Activated naive CD4-positive, alpha-beta T cell treated with anti-CD3 and anti-CD28 coated beads, Interleukin-2, amount 10 ng/mL, durations not matched to agents 7 days and 5 days (primary cell): ENCODE measurements at regions not wholly inside any gene's neighbourhood (a gene's known extent, or its start where the extent isn't known, plus 50 kb on each side); places are given as distances from the start of the nearest gene placed in this dataset.

Experiments
- CTCF ChIA-PET: fragments of 350-600 bp; sonication (Branson Sonifier 250); formaldehyde crosslinking; loops from one replicate; lab custom pipeline; 2021; ENCODE audit warnings: antibody characterized with exemption; lab: Charles Lee
- DNase-seq: peaks from one replicate; pipeline ENCODE4 v3.0.0-alpha.2; 2020
- H3K27ac Mint-ChIP-seq: one replicate; pipeline ENCODE4 v1.8.0; 2021; ENCODE audit warnings: mild to moderate bottlenecking, moderate library complexity, mixed read lengths
- H3K27me3 Mint-ChIP-seq: one replicate; pipeline ENCODE4 v1.8.0; 2021; ENCODE audit warnings: mild to moderate bottlenecking, mixed read lengths
- H3K36me3 Mint-ChIP-seq: one replicate; pipeline ENCODE4 v1.8.0; 2021; ENCODE audit warnings: mixed read lengths
- H3K4me1 Mint-ChIP-seq: one replicate; pipeline ENCODE4 v1.8.0; 2021; ENCODE audit warnings: mixed read lengths
- H3K4me3 Mint-ChIP-seq: one replicate; pipeline ENCODE4 v1.8.0; 2021; ENCODE audit warnings: mild to moderate bottlenecking, moderate library complexity, mixed read lengths
- H3K9me3 Mint-ChIP-seq: one replicate; pipeline ENCODE4 v1.8.0; 2021; ENCODE audit warnings: mixed read lengths

DNA sequence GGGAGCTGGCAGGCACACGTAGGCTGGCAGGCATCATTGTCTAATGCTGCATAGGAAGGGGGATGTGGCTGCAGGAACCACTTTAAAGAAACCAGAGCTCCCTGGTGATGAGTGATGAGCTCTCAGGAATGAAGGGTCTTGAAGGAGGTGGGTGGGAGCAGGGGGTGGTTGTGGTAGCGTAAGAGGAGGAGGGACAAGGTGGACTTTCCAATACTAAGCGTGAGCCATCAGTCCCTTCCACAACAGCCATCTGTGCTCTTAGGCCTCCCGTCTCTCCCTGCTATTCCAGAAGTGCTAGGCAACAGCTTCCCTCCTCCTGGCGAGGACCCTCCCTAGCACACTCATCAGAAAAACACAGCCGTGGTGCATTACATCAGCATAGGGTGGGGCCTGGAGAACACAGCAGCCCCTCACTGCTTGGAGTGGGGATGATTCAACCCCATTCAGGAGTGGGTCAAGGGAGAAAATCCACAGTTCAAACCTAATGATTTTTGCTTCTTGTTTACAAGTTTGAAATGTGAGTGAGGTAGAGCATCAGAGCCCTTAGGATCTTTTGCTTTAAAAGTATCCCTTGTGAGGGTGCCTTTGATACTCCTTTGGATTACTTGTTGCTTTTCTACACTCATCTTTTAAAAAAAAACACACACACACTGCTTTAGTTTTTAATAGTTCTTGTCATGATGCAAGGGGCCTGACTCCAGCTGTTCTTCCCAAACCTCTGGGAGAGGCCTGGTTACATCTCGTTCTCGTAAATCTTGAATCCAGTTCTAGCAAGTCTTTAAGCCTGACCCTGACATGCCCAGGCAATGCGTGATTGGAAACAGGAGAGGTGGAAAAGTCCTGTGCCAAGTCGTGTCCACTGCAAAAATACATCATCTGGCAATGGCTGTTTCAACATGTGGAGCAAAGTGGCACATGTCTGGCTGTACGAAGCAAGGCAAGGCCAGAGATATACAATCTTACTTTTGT lies 356.4 kb upstream of the DDHD1 start:
- H3K9me3 Mint-ChIP-seq: peaks cover 2% of the 10 kb centered on the region
- DNase-seq: no peak
- H3K27ac Mint-ChIP-seq: no peak overlapping the region

DNA sequence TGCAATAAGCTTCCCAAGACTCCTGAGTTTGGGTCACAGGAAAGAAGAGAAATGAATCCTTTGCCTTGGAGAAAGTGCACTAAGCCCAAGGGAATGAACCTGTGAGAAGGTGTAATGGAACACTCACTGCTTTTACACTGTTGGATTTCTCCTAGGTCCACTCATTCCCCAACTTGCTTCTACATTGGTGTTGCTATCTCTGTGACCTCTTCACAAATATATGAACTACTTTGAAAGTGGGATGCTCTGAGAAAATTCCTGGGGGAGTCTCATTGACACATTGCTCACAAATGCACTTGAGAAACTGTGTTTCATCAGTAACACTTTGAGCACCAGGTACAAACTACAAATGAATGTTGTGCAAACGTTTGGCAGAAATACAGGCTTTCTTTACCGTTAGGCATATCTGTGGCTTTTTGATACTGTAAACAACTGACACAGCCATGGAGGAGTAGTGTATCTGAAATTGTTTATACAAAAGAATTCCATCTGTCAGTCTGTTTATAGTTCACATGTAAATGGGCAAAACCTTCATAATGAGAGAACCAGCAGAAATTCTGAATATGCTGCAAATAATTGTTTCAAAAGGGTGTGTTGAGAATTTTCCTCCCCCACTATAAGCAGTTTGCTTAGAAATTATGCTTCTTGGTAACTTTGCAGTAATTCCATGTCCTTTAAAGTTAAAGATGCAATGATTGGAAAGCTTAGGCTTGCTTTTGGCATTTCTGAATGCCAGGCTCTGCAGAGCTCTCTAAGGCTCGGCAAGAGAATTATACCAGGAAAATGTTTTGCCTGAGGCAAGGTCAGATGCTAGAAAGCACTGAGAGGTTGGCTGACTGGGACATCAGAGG lies 348.5 kb upstream of the DDHD1 start:
- no peaks in the 10 kb centered on the region for H3K4me1 Mint-ChIP-seq
- H3K36me3 Mint-ChIP-seq: no peaks in the 10 kb centered on the region
- H3K9me3 Mint-ChIP-seq: peaks cover 10% of the 10 kb centered on the region
- H3K4me3 Mint-ChIP-seq: no peak overlapping the region
- H3K27me3 Mint-ChIP-seq: no peaks in the 10 kb centered on the region
- no peak for DNase-seq
- no peak overlapping the region for H3K27ac Mint-ChIP-seq
- CTCF ChIA-PET: no interaction called here

More for the DNA sequence above, 356.4 kb upstream of the DDHD1 start:
- H3K4me1 Mint-ChIP-seq: no peaks in the 10 kb centered on the region
- H3K27me3 Mint-ChIP-seq: no peaks in the 10 kb centered on the region
- H3K36me3 Mint-ChIP-seq: no peaks in the 10 kb centered on the region
- no peak overlapping the region for H3K4me3 Mint-ChIP-seq
- CTCF ChIA-PET: no interaction called here

DNA sequence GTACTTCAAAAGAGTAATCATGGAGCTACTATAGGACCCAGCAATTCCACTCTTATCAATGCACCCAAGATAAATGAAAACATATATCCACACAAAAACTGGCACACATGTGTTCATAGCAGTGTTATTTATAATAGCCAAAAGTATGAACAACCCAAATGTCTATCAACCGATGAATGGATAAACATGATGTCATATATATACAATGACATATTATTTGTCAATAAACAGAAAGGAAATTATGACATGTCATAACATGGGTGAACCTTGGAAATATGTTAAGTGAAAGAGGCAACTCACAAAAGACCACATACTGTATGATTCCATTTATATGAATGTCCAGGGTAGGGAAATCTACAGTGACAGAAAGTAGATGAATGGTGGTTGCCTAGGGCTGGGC lies 347.1 kb upstream of the DDHD1 start:
- Mint-ChIP-seq H3K27me3 (no peaks in the 10 kb centered on the region), H3K4me1 (no peaks in the 10 kb centered on the region), H3K27ac (no peak overlapping the region), H3K9me3 (peaks cover 10% of the 10 kb centered on the region), H3K4me3 (no peak overlapping the region), H3K36me3 (no peaks in the 10 kb centered on the region)
- CTCF ChIA-PET: no interaction called here
- no peak for DNase-seq

DNA sequence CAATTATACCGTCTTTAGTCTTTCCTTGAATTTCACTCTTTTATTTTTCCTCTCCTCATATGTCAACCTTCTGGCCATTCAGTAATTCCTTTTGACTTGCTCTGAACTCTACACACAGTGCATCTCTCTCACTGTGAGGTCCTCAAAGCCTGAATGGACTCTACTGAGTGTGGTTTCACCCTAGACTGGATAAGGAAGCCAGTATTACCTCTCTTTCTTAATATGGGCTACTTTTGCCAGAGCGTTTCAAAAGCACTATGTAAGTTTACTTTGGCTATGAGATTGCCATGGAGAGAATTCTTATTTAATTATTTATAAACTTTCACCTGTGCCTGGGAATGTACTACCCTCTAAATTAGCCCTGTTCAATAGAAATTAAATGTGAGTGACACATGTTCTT lies 343.5 kb upstream of the DDHD1 start:
- Mint-ChIP-seq H3K27ac (no peak overlapping the region), H3K27me3 (no peaks in the 10 kb centered on the region), H3K9me3 (no peaks in the 10 kb centered on the region), H3K36me3 (no peaks in the 10 kb centered on the region), H3K4me3 (no peak overlapping the region), H3K4me1 (no peaks in the 10 kb centered on the region)
- CTCF ChIA-PET: no interaction called here
- DNase-seq: no peak

DNA sequence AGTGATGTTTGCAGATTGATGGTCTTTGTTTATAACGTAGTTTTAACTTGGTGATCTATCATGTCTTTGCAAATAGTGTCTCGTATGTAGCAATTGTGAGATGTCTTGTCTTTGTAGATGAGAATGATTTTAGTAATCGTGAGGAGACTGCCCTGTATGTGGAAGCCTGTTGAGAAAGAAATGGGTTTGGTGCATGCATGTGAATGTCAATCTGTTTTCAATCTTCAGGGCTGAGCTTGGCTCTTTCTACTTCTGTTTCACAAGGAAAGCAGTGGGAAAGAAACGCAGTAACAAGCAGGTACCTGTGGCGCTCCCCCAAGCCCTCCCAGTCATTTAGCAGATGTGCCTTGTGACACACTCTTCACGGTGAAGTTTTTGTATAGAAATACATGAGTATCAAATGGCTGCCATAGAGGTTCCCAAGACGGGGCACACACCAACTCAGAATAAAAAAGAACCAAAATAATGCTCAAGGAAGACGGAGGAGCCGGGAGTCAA lies 342.8 kb upstream of the DDHD1 start:
- CTCF ChIA-PET: no interaction called here
- Mint-ChIP-seq H3K27me3 (no peaks in the 10 kb centered on the region), H3K36me3 (no peaks in the 10 kb centered on the region), H3K4me1 (no peaks in the 10 kb centered on the region), H3K27ac (no peak overlapping the region), H3K9me3 (no peaks in the 10 kb centered on the region), H3K4me3 (no peak overlapping the region)
- no peak for DNase-seq

DNA sequence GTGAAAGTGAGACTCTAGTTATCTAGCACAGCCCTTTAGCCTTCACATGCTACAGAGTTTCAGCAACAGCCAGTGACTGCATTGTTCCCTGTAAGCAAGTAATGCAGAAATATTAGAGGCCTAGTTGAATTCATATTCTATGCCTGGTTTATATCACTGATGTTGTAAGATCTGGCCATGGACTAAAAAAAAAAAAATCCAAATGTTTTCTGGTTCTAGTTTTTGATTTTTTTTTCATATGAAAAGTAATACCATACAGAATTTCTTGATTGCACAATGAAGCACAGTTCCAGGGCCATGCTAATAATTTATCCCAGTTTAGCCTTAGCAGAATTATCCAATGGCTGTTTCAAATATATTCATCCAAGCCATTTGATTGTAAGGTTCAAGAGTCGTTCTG lies 341.5 kb upstream of the DDHD1 start:
- Mint-ChIP-seq H3K36me3 (no peaks in the 10 kb centered on the region), H3K27ac (no peak overlapping the region), H3K4me3 (no peak overlapping the region), H3K9me3 (no peaks in the 10 kb centered on the region), H3K27me3 (no peaks in the 10 kb centered on the region), H3K4me1 (no peaks in the 10 kb centered on the region)
- no peak for DNase-seq
- CTCF ChIA-PET: no interaction called here

DNA sequence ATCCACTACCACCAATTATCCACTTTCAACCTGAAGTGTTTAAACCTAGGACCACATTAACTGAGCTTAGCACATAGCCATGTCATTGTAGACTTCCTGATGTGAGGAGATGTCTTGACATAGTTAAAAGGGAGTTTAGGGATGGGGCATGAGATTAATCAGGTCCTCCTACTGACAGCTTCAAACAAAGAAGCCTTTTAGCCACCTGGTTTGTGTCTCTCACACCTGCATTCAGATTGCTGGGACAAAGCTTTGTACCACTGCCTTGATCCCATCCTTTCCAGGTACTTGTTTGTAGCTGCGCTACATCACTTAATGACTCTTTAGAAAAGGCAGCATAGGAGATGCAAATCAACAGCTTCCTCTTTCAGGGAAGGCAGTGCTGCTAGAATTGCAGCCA lies 340.7 kb upstream of the DDHD1 start:
- Mint-ChIP-seq H3K36me3 (no peaks in the 10 kb centered on the region), H3K9me3 (no peaks in the 10 kb centered on the region), H3K4me1 (no peaks in the 10 kb centered on the region), H3K4me3 (no peak overlapping the region), H3K27me3 (no peaks in the 10 kb centered on the region), H3K27ac (no peak overlapping the region)
- DNase-seq: no peak
- CTCF ChIA-PET: interaction anchor here (0.6 kb wide), 1 partner anchor 224 kb away, joined by 3 read pairs; no protein-coding TSS in a partner anchor

DNA sequence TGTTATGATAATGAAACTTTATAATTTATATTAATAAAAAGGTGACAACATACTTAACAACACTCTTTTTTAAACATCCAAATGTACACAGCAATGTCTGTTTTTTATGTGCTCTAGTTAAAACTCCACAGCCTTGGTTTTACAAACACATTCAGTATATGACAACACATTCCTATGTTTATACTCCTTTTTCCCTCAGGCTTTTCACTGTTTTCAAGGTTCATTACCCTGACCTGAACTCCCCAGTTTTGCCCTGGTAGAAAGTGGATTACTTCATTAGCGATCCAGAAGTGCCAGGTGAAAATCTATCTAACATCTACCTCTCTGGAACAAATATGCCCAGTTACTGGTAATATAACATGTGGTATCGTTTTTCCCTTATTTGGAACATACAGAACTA lies 340.2 kb upstream of the DDHD1 start:
- DNase-seq: no peak
- Mint-ChIP-seq H3K36me3 (no peaks in the 10 kb centered on the region), H3K27ac (no peak overlapping the region), H3K27me3 (no peaks in the 10 kb centered on the region), H3K9me3 (no peaks in the 10 kb centered on the region), H3K4me1 (no peaks in the 10 kb centered on the region), H3K4me3 (no peak overlapping the region)
- CTCF ChIA-PET: interaction anchor here (0.6 kb wide), 1 partner anchor 224 kb away, joined by 3 read pairs; no protein-coding TSS in a partner anchor

DNA sequence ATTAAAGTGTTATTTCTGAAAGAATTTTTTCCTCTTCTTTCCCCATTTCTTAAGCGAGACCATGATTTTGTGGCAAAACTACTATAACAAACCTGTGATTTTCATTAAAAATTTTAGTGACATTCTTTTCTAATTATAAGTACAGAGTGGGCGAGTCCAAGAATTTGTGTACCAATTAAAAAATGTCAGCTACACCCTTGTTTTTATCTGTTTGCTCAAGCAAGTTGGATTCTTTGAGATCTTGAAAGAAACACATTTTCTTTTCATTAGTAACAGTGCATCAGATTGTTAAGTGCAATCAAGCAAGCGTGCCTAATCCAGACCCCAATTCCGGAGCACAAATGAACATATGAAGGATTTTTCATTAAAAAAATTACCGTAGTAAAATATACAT lies 338.8 kb upstream of the DDHD1 start:
- Mint-ChIP-seq H3K27me3 (no peaks in the 10 kb centered on the region), H3K4me1 (no peaks in the 10 kb centered on the region), H3K4me3 (no peak overlapping the region), H3K36me3 (no peaks in the 10 kb centered on the region), H3K27ac (no peak overlapping the region), H3K9me3 (peaks cover 2% of the 10 kb centered on the region)
- CTCF ChIA-PET: no interaction called here
- DNase-seq: no peak

DNA sequence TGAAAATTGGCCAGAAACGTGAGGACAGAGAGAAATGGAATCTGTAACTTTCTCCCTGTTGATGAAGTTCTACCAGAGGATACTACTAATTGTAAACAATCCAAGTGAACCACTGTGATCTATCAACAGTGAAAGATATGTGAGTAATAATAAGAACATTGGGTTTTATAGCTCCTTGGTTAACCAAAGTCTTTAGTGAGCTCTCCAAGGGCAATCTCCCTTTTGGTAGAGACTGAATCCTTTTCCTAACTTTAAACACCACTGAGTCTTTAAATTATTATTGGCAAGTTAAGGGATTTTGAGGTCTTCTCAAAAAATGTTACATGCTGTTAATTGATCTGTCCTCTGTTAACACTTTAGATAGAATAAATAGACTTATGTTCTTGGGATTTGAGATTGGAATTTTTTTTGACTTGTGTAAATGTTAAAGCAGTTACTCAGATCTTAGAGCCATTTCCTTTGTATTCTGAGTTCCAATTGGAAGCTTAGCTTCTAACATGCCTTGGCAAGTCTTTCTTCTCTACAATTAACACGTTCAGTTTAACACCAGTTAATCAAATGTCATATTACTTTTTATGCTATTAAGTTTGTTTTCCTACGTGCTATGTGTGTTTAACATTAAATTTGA lies 338.2 kb upstream of the DDHD1 start:
- CTCF ChIA-PET: no interaction called here
- Mint-ChIP-seq H3K27me3 (no peaks in the 10 kb centered on the region), H3K36me3 (no peaks in the 10 kb centered on the region), H3K27ac (no peak overlapping the region), H3K9me3 (peaks cover 2% of the 10 kb centered on the region), H3K4me3 (no peak overlapping the region), H3K4me1 (no peaks in the 10 kb centered on the region)
- DNase-seq: no peak

DNA sequence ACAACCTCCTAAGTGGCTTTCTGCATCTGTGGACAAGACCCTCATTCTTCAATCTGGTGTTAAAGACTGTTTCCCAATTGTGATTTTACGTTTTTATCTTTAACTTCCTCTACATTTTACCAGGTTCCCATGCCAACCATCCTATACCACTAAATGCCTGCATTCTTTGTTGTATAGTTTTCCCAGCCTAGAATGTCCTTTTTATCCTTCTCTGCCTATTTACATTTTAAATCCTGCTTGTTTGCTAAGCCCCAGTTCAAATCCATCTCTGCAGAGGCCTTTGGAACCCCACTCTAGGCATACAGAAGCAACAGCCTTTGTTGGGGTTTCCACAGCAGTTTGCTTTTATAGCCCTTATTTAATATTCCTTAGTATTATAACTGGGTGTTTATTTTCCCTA lies 325.1 kb upstream of the DDHD1 start:
- no peaks in the 10 kb centered on the region for H3K36me3 Mint-ChIP-seq
- no peak overlapping the region for H3K27ac Mint-ChIP-seq
- no peaks in the 10 kb centered on the region for H3K4me1 Mint-ChIP-seq
- CTCF ChIA-PET: no interaction called here
- peaks cover 10% of the 10 kb centered on the region for H3K9me3 Mint-ChIP-seq
- no peak overlapping the region for H3K4me3 Mint-ChIP-seq
- DNase-seq: no peak
- no peaks in the 10 kb centered on the region for H3K27me3 Mint-ChIP-seq

DNA sequence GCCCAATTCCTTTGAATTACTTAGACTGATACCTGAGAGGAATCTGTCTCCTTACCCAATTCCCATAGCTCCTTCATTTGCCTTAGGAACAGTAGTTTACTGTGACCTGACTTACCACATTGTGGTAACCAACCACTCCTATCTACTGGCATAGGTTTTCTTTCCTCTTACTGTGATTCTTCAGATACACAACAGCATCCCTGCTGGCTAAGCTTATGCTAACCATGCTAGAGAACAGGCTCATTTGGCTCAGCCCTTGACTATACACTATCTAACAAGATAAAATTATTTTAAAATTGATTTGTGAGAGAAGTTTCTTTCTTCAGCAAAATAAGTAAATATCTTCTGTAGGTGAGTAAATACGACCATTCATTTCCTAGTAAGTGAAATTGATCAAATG lies 320.4 kb upstream of the DDHD1 start:
- H3K4me3 Mint-ChIP-seq: no peak overlapping the region
- no peaks in the 10 kb centered on the region for H3K4me1 Mint-ChIP-seq
- no peaks in the 10 kb centered on the region for H3K27me3 Mint-ChIP-seq
- CTCF ChIA-PET: no interaction called here
- H3K36me3 Mint-ChIP-seq: no peaks in the 10 kb centered on the region
- DNase-seq: no peak
- H3K27ac Mint-ChIP-seq: no peak overlapping the region
- H3K9me3 Mint-ChIP-seq: no peaks in the 10 kb centered on the region

DNA sequence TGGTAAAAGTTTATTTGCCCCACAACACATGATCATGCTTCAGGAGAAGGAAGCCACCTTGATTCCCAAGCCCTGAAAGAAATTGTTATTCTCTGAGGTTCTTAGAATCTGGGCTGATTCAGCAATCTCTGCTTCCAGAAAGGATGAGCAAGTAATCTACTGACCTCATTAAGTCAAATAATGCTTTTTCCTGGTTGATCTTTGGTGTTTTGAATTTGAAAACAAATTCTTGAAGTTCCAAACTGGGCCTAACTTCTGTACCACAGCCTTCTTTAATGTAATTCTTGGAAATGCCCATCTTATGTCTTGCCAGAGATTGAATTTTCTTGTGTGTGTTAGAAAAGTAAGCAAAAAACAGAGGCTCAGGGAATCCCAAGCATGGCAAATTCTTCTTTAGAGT lies 319.2 kb upstream of the DDHD1 start:
- no peaks in the 10 kb centered on the region for H3K36me3 Mint-ChIP-seq
- DNase-seq: no peak
- H3K9me3 Mint-ChIP-seq: no peaks in the 10 kb centered on the region
- CTCF ChIA-PET: no interaction called here
- no peak overlapping the region for H3K4me3 Mint-ChIP-seq
- no peak overlapping the region for H3K27ac Mint-ChIP-seq
- H3K27me3 Mint-ChIP-seq: no peaks in the 10 kb centered on the region
- H3K4me1 Mint-ChIP-seq: no peaks in the 10 kb centered on the region

DNA sequence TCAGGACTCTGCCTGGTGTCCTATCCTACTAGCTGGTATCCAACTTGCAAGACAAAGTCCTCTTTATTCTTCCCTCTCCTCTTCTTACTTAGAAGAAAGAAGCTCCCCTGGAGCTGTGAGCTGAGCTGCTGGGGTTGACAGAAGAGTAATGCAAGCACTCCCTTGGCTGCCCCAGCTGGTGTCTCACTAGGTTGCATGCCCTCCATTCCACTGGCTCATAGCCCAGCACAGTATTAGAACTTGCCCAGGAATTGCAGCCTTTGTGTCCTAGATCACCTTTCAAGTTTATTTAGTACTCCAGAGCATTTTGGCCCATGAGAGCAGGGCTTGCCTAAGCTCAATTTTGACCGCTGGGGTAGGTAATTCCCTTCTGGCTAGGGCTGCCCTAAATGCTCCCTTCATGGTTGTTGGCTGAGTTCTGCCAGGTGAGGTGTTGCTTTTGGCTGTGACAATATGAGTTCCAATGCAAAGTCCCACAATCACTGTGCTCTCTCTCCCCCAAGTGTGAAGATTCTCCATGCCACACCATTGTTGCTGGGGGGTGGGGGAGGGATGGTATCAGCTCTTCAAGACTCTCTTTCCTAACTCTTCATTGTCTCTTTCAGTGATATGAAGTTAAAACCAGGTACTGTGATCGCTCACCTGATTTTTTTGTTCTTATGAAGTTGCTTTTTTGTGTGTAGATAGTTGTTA lies 317.4 kb upstream of the DDHD1 start:
- no peaks in the 10 kb centered on the region for H3K9me3 Mint-ChIP-seq
- H3K4me3 Mint-ChIP-seq: no peak overlapping the region
- no peak for DNase-seq
- no peaks in the 10 kb centered on the region for H3K27me3 Mint-ChIP-seq
- no peak overlapping the region for H3K27ac Mint-ChIP-seq
- H3K36me3 Mint-ChIP-seq: no peaks in the 10 kb centered on the region
- H3K4me1 Mint-ChIP-seq: no peaks in the 10 kb centered on the region
- CTCF ChIA-PET: no interaction called here
